Endodermal cell (in vitro differentiated cells): ENCODE measurements at regions not wholly inside any gene's neighbourhood (a gene's known extent, or its start where the extent isn't known, plus 50 kb on each side); places are given as distances from the start of the nearest gene placed in this dataset.

Source experiments
- DNase-seq: peaks from one replicate; pipeline ENCODE4 v3.0.0-alpha.2; 2017
- H3K27ac ChIP-seq: 2 replicates; pipeline ENCODE4 v1.5.1; 2013; ENCODE audit warnings: mild to moderate bottlenecking, low read depth, low read length, moderate library complexity
- H3K27me3 ChIP-seq: 2 replicates; pipeline ENCODE4 v1.6.1; 2013; ENCODE audit warnings: mild to moderate bottlenecking, low read length, moderate library complexity; ENCODE audit not compliant: insufficient read depth, control insufficient read depth, poor library complexity, severe bottlenecking
- H3K36me3 ChIP-seq: 2 replicates; pipeline ENCODE4 v1.7.0; 2013; ENCODE audit warnings: mild to moderate bottlenecking, low read length, moderate library complexity; ENCODE audit not compliant: control insufficient read depth, insufficient read depth
- H3K4me1 ChIP-seq: one replicate; pipeline ENCODE4 v1.7.0; 2013; ENCODE audit warnings: low read length; ENCODE audit not compliant: control insufficient read depth, insufficient read depth
- H3K4me3 ChIP-seq: 2 replicates; pipeline ENCODE4 v1.5.1; 2013; ENCODE audit warnings: mild to moderate bottlenecking, low read length, moderate library complexity
- H3K9ac ChIP-seq: 2 replicates; pipeline ENCODE4 v1.6.1; 2013; ENCODE audit warnings: mild to moderate bottlenecking, low read length, moderate library complexity; ENCODE audit not compliant: poor library complexity, severe bottlenecking; ENCODE audit errors: extremely low read depth
- H3K9me3 ChIP-seq: 2 replicates; pipeline ENCODE4 v1.6.1; 2013; ENCODE audit warnings: mild to moderate bottlenecking, low read length, moderate library complexity; ENCODE audit not compliant: control insufficient read depth
- H3K27ac Mint-ChIP-seq: 2 replicates; pipeline ENCODE4 v1.8.0; 2020; ENCODE audit warnings: mixed read lengths
- H3K27me3 Mint-ChIP-seq: 2 replicates; pipeline ENCODE4 v1.8.0; 2021; ENCODE audit warnings: mild to moderate bottlenecking, mixed read lengths; ENCODE audit not compliant: insufficient read depth
- H3K36me3 Mint-ChIP-seq: 2 replicates; pipeline ENCODE4 v1.8.0; 2020; ENCODE audit warnings: low read depth, mixed read lengths
- H3K4me1 Mint-ChIP-seq: 2 replicates; pipeline ENCODE4 v1.8.0; 2020; ENCODE audit warnings: mixed read lengths
- H3K4me3 Mint-ChIP-seq: 2 replicates; pipeline ENCODE4 v1.8.0; 2020; ENCODE audit warnings: mild to moderate bottlenecking, moderate library complexity, mixed read lengths
- H3K9me3 Mint-ChIP-seq: 2 replicates; pipeline ENCODE4 v1.8.0; 2020; ENCODE audit warnings: mild to moderate bottlenecking, mixed read lengths
- WGBS, 2 experiments: methylation state at CpG; one replicate each; pipeline versions ENCODE4 v1.1.5 to v1.1.7; 2013; ENCODE audit warnings: missing lambda C conversion rate in 2 of 2, mixed read lengths in 1 of 2; ENCODE audit not compliant: insufficient coverage in 1 of 2, insufficient read length in 1 of 2; 5-methylcytosine and 5-hydroxymethylcytosine counted together
- TF ChIP-seq, protein P1 (sequence below): fragments of 200-600 bp; sonication (generic); conservative IDR thresholded peaks from 2 replicates; pipeline ENCODE4 v1.5.0; 2021; ENCODE audit warnings: antibody characterized with exemption, mild to moderate bottlenecking

- Histone ChIP-seq H3K27me3 (no peaks in the 10 kb centered on the region), H3K9me3 (no peaks in the 10 kb centered on the region), H3K36me3 (no peaks in the 10 kb centered on the region), H3K9ac (no peak overlapping the region), H3K4me3 (no peak overlapping the region), H3K4me1 (peaks cover 9% of the 10 kb centered on the region), H3K27ac (no peak overlapping the region)
- Mint-ChIP-seq H3K9me3 (no peaks in the 10 kb centered on the region), H3K36me3 (no peaks in the 10 kb centered on the region), H3K4me3 (no peak overlapping the region), H3K4me1 (no peaks in the 10 kb centered on the region), H3K27me3 (peaks cover 3% of the 10 kb centered on the region), H3K27ac (no peak overlapping the region)
- DNase-seq: no peak
- TF ChIP-seq, protein P1, sequence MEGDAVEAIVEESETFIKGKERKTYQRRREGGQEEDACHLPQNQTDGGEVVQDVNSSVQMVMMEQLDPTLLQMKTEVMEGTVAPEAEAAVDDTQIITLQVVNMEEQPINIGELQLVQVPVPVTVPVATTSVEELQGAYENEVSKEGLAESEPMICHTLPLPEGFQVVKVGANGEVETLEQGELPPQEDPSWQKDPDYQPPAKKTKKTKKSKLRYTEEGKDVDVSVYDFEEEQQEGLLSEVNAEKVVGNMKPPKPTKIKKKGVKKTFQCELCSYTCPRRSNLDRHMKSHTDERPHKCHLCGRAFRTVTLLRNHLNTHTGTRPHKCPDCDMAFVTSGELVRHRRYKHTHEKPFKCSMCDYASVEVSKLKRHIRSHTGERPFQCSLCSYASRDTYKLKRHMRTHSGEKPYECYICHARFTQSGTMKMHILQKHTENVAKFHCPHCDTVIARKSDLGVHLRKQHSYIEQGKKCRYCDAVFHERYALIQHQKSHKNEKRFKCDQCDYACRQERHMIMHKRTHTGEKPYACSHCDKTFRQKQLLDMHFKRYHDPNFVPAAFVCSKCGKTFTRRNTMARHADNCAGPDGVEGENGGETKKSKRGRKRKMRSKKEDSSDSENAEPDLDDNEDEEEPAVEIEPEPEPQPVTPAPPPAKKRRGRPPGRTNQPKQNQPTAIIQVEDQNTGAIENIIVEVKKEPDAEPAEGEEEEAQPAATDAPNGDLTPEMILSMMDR: no peak
- 86 to 92% methylated on average over 1 of the region's 1 CpG for WGBS, 2 experiments
Observed at GRCh38 chr9:68648971-68649370, 56.1 kb upstream of the PIP5K1B start.

DNA sequence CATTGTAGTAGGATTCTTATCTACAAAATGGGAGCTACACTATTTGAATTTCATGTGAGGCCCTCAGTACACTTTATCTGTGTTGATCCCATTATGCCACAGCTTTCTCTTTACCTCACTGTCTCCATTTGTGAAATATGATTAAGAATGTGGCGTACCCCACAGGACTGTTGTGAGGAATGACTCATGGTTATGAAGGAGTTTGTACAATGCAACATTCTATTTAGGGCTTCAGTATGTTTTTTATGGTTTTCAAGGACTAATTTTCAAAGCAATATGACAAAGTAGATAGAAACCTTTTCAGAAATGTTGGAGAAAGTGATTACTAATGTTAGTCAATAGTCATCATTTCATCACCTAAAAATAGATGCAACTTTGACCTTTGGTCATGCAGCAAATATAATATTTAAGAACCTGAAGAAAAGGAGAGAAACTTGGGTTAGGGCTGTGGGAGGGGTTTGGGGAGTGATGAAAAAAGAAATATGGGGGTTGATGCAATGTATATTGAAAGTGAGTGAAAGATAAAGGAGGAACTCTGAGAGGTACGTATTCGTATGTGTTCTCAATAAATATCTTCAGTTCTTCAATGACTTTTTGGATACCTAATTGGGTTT, 53.7 kb upstream of the PIP5K1B start:
- 89 to 95% methylated on average over 1 to 3 of the region's 3 CpGs for WGBS, 2 experiments
- Mint-ChIP-seq H3K4me1 (no peaks in the 10 kb centered on the region), H3K27ac (no peak overlapping the region), H3K4me3 (no peak overlapping the region), H3K9me3 (no peaks in the 10 kb centered on the region), H3K27me3 (peaks cover 3% of the 10 kb centered on the region), H3K36me3 (no peaks in the 10 kb centered on the region)
- DNase-seq: no peak
- no peak overlapping the region for H3K4me3 ChIP-seq
- H3K9me3 ChIP-seq: no peaks in the 10 kb centered on the region
- TF ChIP-seq, protein P1: no peak
- H3K9ac ChIP-seq: no peak overlapping the region
- H3K4me1 ChIP-seq: no peaks in the 10 kb centered on the region
- no peaks in the 10 kb centered on the region for H3K27me3 ChIP-seq
- H3K27ac ChIP-seq: no peak overlapping the region
- no peaks in the 10 kb centered on the region for H3K36me3 ChIP-seq

- no peak overlapping the region for H3K4me3 ChIP-seq
- H3K36me3 ChIP-seq: no peaks in the 10 kb centered on the region
- no peak for DNase-seq
- H3K9ac ChIP-seq: no peak overlapping the region
- 90 to 92% methylated on average over 5 to 6 of the region's 6 CpGs for WGBS, 2 experiments
- H3K9me3 Mint-ChIP-seq: no peaks in the 10 kb centered on the region
- H3K27ac ChIP-seq: no peak overlapping the region
- no peaks in the 10 kb centered on the region for H3K4me1 ChIP-seq
- TF ChIP-seq, protein P1: no peak
- no peak overlapping the region for H3K27ac Mint-ChIP-seq
- H3K4me1 Mint-ChIP-seq: no peaks in the 10 kb centered on the region
- no peaks in the 10 kb centered on the region for H3K27me3 Mint-ChIP-seq
- H3K36me3 Mint-ChIP-seq: no peaks in the 10 kb centered on the region
- H3K9me3 ChIP-seq: no peaks in the 10 kb centered on the region
- no peaks in the 10 kb centered on the region for H3K27me3 ChIP-seq
- no peak overlapping the region for H3K4me3 Mint-ChIP-seq
Observed at GRCh38 chr9:68653141-68653595, 51.9 kb upstream of the PIP5K1B start.
